HG03108 (cell line): ENCODE measurements at regions not wholly inside any gene's neighbourhood (a gene's known extent, or its start where the extent isn't known, plus 50 kb on each side); places are given as distances from the start of the nearest gene placed in this dataset.
"Not testable (repeated sequence)": the region's sequence is repeated elsewhere in the genome, so short reads cannot be mapped to it uniquely, and the experiment has no call there.

Source experiments
- ATAC-seq: cut with Tn5 transposase; IDR thresholded peaks from one replicate; pipeline ENCODE4 v1.9.1; 2021; ENCODE audit warnings: moderate library complexity; ENCODE audit not compliant: unreplicated experiment

DNA sequence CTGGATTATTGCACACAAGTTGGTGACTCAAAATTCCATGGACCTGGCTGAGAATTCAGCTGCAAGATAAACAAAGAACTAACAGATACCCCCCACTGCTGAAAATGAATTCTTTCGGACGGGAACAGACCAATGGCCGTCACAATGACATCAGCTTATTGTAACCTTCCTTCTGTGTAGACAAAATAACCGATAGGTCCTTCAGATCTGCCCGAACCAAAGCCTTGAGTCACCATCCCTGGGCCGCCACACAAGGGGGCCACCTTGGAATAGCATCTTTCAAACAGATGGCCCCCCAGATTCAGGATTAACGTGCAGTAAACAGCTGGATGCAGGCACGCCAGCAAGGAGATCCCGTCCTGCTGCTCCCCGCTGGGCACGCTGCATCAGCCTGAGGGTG lies 214.0 kb upstream of the EXOC2 start:
- ATAC-seq: no peak

DNA sequence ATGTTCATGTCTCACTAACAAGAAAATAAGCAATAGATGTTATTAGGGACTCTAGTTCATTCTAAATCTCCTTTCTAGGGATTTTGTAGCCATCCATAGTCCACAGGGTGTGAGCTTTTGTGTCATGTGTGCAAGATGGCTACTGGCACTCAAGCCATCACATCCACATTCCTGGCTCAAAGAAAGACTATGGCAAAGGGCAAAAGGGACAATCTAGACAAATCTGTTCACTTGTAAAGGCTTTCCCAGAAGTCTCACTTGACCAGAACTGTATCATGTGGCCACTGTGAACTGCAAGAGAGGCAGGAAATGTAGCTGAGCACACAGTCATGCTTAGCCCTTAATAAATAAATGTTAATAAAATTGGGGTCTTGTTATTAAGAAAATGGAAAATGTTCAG lies 212.6 kb upstream of the EXOC2 start:
- no peak for ATAC-seq

GRCh38 chr6:904994-905393 lies 212.1 kb upstream of the EXOC2 start:
- ATAC-seq: no peak

DNA sequence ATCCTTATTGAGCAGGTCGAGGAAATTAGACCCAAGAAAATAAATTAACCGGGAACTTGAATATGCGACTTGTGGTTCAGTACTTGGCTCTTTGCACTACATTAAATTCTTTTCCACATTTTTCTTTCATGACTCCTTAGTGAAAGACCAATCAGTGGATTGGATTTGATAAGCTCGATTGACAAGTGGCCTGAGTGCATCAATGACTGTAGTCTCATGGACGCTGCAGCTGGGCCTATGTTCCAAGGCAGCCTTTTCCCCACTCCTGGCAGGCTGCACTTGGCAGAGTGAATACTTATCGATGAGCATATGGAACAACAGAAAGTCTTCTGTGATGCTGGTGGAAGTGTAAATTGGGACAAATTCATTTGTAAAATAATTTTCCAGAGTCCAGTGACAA lies 210.8 kb upstream of the EXOC2 start:
- ATAC-seq: no peak

GRCh38 chr6:901696-902460 lies 208.9 kb upstream of the EXOC2 start:
- ATAC-seq: no peak

- ATAC-seq: no peak
Observed at GRCh38 chr6:900716-901605, 208.0 kb upstream of the EXOC2 start.

GRCh38 chr6:897528-898207 lies 204.7 kb upstream of the EXOC2 start:
- ATAC-seq: no peak

GRCh38 chr6:894274-894673 lies 201.3 kb upstream of the EXOC2 start:
- no peak for ATAC-seq

DNA sequence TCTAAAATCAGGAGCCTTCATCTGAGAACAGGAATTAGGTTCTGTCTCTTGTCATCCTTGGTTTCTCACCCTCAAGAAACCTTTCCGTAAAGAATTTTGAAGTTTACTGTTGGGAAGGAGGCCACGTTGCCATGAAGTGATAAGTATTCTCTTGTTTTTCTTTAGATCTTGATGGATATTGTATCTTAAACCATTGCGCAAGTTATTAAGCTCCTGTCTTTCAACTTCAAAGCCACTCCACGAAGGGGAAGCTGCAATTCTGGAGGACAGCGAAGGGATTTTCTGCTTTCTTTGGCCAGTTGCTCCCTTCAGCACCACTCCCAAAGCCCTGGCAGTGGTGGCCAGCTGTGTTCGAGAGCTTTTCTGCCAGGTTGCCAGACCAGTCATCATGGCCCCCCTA lies 198.1 kb upstream of the EXOC2 start:
- ATAC-seq: no peak

DNA sequence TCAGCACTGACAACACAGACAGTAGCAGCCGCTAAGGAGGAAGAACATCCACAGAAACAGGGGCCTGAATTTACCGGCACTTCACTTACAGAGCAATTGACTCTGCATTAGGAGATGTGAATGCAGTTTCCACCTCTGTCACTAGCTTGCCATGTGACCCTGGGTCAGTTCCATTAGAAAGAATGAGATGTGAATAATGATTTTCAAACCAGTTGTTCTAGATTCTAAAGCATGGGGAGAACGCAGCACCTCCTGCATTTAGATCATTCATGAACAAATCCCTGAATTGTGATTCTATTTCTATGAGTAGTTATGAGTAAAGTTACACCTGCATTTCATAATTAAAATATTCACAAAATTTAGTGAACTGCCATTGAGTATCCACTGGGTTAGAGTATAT lies 197.3 kb upstream of the EXOC2 start:
- no peak for ATAC-seq

GRCh38 chr6:887583-888235 lies 194.8 kb upstream of the EXOC2 start:
- no peak for ATAC-seq

GRCh38 chr6:886116-886515 lies 193.2 kb upstream of the EXOC2 start:
- ATAC-seq: not testable (repeated sequence)

GRCh38 chr6:885051-885590 lies 192.2 kb upstream of the EXOC2 start:
- no peak for ATAC-seq

GRCh38 chr6:884570-884969 lies 191.6 kb upstream of the EXOC2 start:
- ATAC-seq: no peak

DNA sequence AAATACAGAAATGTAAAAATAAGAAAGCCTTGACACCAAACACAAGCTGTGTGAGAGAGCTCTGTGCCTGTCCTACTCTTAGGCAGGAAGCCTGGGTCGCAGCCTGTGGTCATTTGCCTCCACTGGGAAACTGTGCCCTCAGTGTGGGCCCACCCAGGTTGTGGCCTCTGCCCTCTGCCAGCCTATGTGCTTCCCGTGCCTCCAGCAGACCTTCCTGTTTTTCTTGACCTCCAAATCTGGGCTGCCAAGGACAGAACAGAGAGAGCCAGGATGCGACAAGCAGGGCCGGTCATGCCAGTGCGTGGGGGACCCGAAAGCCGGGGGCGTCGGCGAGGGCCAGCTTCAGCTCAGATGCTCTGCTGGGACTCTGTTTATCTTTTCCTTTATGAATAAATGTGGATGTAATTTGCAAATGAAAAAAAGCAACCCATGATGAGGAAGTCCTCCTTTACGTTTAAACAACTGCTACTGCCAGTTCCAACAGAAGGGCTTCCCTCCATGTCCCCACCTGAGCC lies 189.2 kb upstream of the EXOC2 start:
- no peak for ATAC-seq

- ATAC-seq: no peak
Observed at GRCh38 chr6:878179-878578, 185.2 kb upstream of the EXOC2 start.

GRCh38 chr6:875012-875411 lies 182.1 kb upstream of the EXOC2 start:
- ATAC-seq: no peak

GRCh38 chr6:872570-873125 lies 179.7 kb upstream of the EXOC2 start:
- no peak for ATAC-seq

- ATAC-seq: no peak
Observed at GRCh38 chr6:871503-871902, 178.6 kb upstream of the EXOC2 start.

DNA sequence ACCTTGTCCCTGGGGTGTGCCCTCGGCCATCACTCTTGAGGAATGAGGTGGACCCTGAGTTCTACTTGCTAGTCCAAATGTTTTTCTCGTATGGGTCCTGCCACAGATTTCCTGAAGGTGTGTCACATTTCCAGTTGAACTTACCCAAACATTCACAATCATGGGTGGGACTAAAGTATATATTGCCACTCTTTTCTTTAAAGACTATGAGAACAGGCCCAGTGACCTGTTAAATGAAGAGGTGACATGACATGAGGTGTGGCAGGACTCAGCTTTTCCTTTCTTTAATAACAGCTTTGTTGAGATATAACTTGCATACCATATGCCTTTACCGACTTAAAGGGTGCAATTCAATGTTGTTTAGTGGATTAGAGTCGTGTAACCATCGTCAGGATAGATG lies 177.2 kb upstream of the EXOC2 start:
- ATAC-seq: no peak
